ENCODE measurements at regions not wholly inside any gene's neighbourhood (a gene's known extent, or its start where the extent isn't known, plus 50 kb on each side); places are given as distances from the start of the nearest gene placed in this dataset.

DNA sequence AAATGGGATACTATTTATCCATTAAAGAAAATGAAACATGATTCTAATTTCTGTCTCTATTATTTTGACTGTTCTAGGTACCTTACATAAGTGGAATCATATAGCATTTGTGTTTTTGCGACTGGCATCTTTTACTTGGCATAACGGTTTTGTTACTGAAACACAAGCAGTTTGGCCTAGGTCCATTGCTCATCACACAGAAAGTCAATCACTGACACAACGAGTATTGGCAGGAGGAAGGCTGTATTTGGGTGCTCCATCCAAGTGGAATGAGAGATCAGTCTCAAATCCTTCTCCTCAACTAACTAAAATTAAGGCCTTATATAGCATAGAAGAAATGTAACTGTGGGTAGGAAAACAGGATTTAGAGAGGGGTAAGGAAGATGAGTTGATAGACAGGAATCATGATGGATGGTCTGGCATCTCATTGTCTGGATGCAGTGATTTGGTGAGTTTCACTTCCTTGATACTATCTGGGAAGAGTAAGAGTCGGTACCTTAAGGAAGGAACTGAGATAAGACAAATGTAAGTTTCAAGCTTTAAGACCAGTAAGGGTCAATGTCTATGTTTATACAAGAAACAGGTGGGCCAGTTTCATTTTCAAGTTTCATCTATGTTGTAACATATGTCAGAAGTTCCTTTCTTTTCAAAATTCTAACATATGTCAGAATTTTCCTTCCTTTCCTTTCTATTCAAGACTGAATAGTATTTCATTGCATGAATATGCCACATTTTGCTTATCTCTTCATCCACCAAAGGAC lies 276.9 kb upstream of the RAB6C start:
- TF ChIP-seq POLR2A (IDR thresholded peaks at IDR 0.05; ENCODE audit: low read depth, low read length), result no peak
- TF ChIP-seq, protein P1, sequence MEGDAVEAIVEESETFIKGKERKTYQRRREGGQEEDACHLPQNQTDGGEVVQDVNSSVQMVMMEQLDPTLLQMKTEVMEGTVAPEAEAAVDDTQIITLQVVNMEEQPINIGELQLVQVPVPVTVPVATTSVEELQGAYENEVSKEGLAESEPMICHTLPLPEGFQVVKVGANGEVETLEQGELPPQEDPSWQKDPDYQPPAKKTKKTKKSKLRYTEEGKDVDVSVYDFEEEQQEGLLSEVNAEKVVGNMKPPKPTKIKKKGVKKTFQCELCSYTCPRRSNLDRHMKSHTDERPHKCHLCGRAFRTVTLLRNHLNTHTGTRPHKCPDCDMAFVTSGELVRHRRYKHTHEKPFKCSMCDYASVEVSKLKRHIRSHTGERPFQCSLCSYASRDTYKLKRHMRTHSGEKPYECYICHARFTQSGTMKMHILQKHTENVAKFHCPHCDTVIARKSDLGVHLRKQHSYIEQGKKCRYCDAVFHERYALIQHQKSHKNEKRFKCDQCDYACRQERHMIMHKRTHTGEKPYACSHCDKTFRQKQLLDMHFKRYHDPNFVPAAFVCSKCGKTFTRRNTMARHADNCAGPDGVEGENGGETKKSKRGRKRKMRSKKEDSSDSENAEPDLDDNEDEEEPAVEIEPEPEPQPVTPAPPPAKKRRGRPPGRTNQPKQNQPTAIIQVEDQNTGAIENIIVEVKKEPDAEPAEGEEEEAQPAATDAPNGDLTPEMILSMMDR (IDR thresholded peaks at IDR 0.05; ENCODE audit: extremely low read depth in 1 of 2, insufficient read depth in 1 of 2, low read depth in 1 of 2, low read length in 2 of 2), result no peak
- no peak for TF ChIP-seq POLR2AphosphoS5 (IDR thresholded peaks at IDR 0.05; ENCODE audit: insufficient read depth, low read depth, low read length)
- TF ChIP-seq EZH2 (IDR thresholded peaks at IDR 0.05; ENCODE audit: borderline replicate concordance, low read depth, low read length, severe bottlenecking), result no peak
